ENCODE measurements at regions not wholly inside any gene's neighbourhood (a gene's known extent, or its start where the extent isn't known, plus 50 kb on each side); places are given as distances from the start of the nearest gene placed in this dataset.
A peak's percentile ranks its signal among the peaks of the same experiment; 100 is the strongest.

GRCh38 chrX:10047631-10048030 is 80.5 kb downstream of the CLDN34 start:
- Histone ChIP-seq H3K27ac (no peak overlapping the region), H3K27me3 (peaks cover 0 to 17% of the 10 kb centered on the region in 2 donors), H3K4me1 (peaks cover 0 to 1% of the 10 kb centered on the region in 2 donors), H3K36me3 (no peaks in the 10 kb centered on the region), H3K9me3 (no peaks in the 10 kb centered on the region), H3K4me3 (no peak overlapping the region)
- TF ChIP-seq POLR2A (IDR thresholded peaks at IDR 0.05), result no peak
- TF ChIP-seq CTCF (IDR thresholded peaks at IDR 0.05), result no peak
- TF ChIP-seq POLR2AphosphoS5 (IDR thresholded peaks at IDR 0.05), result no peak
- intact Hi-C loops (cut with DNase I; ENCODE audit: low total_unique reads), result no loop called here
- peak in 1 of 2 donors; percentile 39 for DNase-seq (ENCODE audit: low spot score in 2 of 2)

GRCh38 chrX:10048076-10048475 is 80.9 kb downstream of the CLDN34 start:
- intact Hi-C loops (cut with DNase I; ENCODE audit: low total_unique reads), result no loop called here
- no peak overlapping the region for H3K27ac ChIP-seq
- no peaks in the 10 kb centered on the region for H3K9me3 ChIP-seq
- peaks cover 0 to 5% of the 10 kb centered on the region in 2 donors for H3K4me1 ChIP-seq
- H3K4me3 ChIP-seq, result no peak overlapping the region
- TF ChIP-seq POLR2A (IDR thresholded peaks at IDR 0.05) (no peak), CTCF (IDR thresholded peaks at IDR 0.05) (no peak), POLR2AphosphoS5 (IDR thresholded peaks at IDR 0.05) (no peak)
- peaks cover 0 to 20% of the 10 kb centered on the region in 2 donors for H3K27me3 ChIP-seq
- no peak for DNase-seq (ENCODE audit: low spot score in 2 of 2)
- H3K36me3 ChIP-seq, result no peaks in the 10 kb centered on the region

- no peak for TF ChIP-seq CTCF (IDR thresholded peaks at IDR 0.05)
- no peak for TF ChIP-seq POLR2A (IDR thresholded peaks at IDR 0.05)
- TF ChIP-seq POLR2AphosphoS5 (IDR thresholded peaks at IDR 0.05), result no peak
- H3K9me3 ChIP-seq, result no peaks in the 10 kb centered on the region
- no peaks in the 10 kb centered on the region for H3K36me3 ChIP-seq
- no peak overlapping the region for H3K4me3 ChIP-seq
- peaks cover 0 to 19% of the 10 kb centered on the region in 2 donors for H3K27me3 ChIP-seq
- peaks cover 0 to 5% of the 10 kb centered on the region in 2 donors for H3K4me1 ChIP-seq
- no peak for DNase-seq (ENCODE audit: low spot score in 2 of 2)
- intact Hi-C loops (cut with DNase I; ENCODE audit: low total_unique reads), result no loop called here
- H3K27ac ChIP-seq, result no peak overlapping the region
Measured at GRCh38 chrX:10048707-10049106, 81.5 kb downstream of the CLDN34 start.

GRCh38 chrX:10049236-10049635 is 82.1 kb downstream of the CLDN34 start:
- intact Hi-C loops (cut with DNase I; ENCODE audit: low total_unique reads), result no loop called here
- H3K4me1 ChIP-seq, result peaks cover 0 to 5% of the 10 kb centered on the region in 2 donors
- no peak for DNase-seq (ENCODE audit: low spot score in 2 of 2)
- H3K27ac ChIP-seq, result no peak overlapping the region
- no peak overlapping the region for H3K4me3 ChIP-seq
- TF ChIP-seq CTCF (IDR thresholded peaks at IDR 0.05) (no peak), POLR2AphosphoS5 (IDR thresholded peaks at IDR 0.05) (no peak), POLR2A (IDR thresholded peaks at IDR 0.05) (no peak)
- no peaks in the 10 kb centered on the region for H3K9me3 ChIP-seq
- no peaks in the 10 kb centered on the region for H3K36me3 ChIP-seq
- H3K27me3 ChIP-seq, result peaks cover 0 to 16% of the 10 kb centered on the region in 2 donors

- H3K27me3 ChIP-seq, result peaks cover 0 to 16% of the 10 kb centered on the region in 2 donors
- intact Hi-C loops (cut with DNase I; ENCODE audit: low total_unique reads), result no loop called here
- no peak overlapping the region for H3K4me3 ChIP-seq
- H3K27ac ChIP-seq, result no peak overlapping the region
- peaks cover 0 to 6% of the 10 kb centered on the region in 2 donors for H3K9me3 ChIP-seq
- peak; percentile 40 to 51 for DNase-seq (ENCODE audit: low spot score in 2 of 2)
- TF ChIP-seq POLR2AphosphoS5 (IDR thresholded peaks at IDR 0.05), result no peak
- TF ChIP-seq CTCF (IDR thresholded peaks at IDR 0.05), result no peak
- TF ChIP-seq POLR2A (IDR thresholded peaks at IDR 0.05), result no peak
- no peaks in the 10 kb centered on the region for H3K36me3 ChIP-seq
- peaks cover 0 to 5% of the 10 kb centered on the region in 2 donors for H3K4me1 ChIP-seq
Measured at GRCh38 chrX:10050481-10050880, 83.3 kb downstream of the CLDN34 start.

Measured in breast epithelium (tissue), 4 donors.